ENCODE measurements at regions not wholly inside any gene's neighbourhood (a gene's known extent, or its start where the extent isn't known, plus 50 kb on each side); places are given as distances from the start of the nearest gene placed in this dataset.

DNA sequence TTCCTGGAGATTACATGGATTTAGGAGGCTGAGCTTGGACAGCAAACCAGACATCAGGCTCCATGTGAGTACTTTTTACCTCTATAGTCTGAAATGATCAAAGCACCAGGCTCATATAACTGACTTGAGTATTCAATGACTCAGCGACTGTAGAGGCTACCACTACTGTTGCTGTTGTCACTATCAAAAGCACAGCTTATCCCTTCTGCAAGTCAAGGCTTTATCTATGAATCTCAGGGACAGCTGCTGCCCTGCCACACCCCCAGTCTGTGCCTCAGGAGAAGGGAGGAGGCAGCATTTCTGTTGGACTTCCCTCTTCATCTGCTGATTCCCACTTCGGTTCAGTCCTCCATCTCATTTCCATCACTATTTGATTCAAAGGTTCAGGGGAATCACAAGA lies 80.5 kb upstream of the CNR1 start:
- Histone ChIP-seq H3K79me2 (ENCODE audit: low read length) (no peaks in the 10 kb centered on the region), H3K36me3 (replicated peaks; ENCODE audit: insufficient read depth, low read length) (no peaks in the 10 kb centered on the region), H3K9me2 (replicated peaks; ENCODE audit: insufficient read depth, low read length) (no peaks in the 10 kb centered on the region), H3F3A (ENCODE audit: insufficient read depth, low read length) (no peaks in the 10 kb centered on the region), H3K4me2 (ENCODE audit: low read depth, low read length) (no peak overlapping the region), H3K4me3 (ENCODE audit: low read length) (no peak overlapping the region), H3K4me1 (ENCODE audit: low read length) (no peaks in the 10 kb centered on the region), H3K27ac (ENCODE audit: low read length) (no peak overlapping the region), H3K9ac (ENCODE audit: low read length) (no peak overlapping the region), H3K27me3 (replicated peaks; ENCODE audit: insufficient read depth, low read length) (no peaks in the 10 kb centered on the region), H3K9me3 (replicated peaks; ENCODE audit: insufficient read depth, low read length) (no peaks in the 10 kb centered on the region), H2AFZ (ENCODE audit: low read length) (no peak overlapping the region), H4K20me1 (ENCODE audit: insufficient read depth, low read length) (no peaks in the 10 kb centered on the region)
- no peak for DNase-seq
- TF ChIP-seq, protein P1, sequence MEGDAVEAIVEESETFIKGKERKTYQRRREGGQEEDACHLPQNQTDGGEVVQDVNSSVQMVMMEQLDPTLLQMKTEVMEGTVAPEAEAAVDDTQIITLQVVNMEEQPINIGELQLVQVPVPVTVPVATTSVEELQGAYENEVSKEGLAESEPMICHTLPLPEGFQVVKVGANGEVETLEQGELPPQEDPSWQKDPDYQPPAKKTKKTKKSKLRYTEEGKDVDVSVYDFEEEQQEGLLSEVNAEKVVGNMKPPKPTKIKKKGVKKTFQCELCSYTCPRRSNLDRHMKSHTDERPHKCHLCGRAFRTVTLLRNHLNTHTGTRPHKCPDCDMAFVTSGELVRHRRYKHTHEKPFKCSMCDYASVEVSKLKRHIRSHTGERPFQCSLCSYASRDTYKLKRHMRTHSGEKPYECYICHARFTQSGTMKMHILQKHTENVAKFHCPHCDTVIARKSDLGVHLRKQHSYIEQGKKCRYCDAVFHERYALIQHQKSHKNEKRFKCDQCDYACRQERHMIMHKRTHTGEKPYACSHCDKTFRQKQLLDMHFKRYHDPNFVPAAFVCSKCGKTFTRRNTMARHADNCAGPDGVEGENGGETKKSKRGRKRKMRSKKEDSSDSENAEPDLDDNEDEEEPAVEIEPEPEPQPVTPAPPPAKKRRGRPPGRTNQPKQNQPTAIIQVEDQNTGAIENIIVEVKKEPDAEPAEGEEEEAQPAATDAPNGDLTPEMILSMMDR (IDR thresholded peaks at IDR 0.05; ENCODE audit: low read length): no peak
- TF ChIP-seq EZH2 (optimal IDR thresholded peaks at IDR 0.05; ENCODE audit: low read depth, low read length): no peak
- TF ChIP-seq EZH2phosphoT487 (IDR thresholded peaks at IDR 0.05; ENCODE audit: low read length): no peak

DNA sequence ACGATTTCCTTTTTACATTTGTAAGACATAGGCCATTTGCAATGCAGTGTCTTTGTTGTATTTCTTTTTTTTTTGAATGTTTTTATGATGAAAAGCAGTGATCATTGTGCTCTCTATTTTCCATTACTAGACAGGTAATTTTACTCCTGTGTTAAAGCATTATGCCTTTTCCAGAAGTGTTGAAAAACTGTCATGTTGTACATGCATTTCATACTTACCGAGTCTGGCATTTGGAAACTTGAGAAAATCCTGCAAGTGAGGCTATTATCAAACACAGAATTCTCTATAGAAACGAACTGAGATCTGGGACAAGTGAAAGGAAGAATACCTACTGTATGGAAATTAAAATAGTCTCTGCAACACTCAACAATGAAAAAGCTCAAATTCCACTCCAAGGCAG lies 78.6 kb upstream of the CNR1 start:
- Histone ChIP-seq H2AFZ (ENCODE audit: low read length) (no peak overlapping the region), H3K9me2 (replicated peaks; ENCODE audit: insufficient read depth, low read length) (no peaks in the 10 kb centered on the region), H3K9me3 (replicated peaks; ENCODE audit: insufficient read depth, low read length) (no peaks in the 10 kb centered on the region), H3K27me3 (replicated peaks; ENCODE audit: insufficient read depth, low read length) (no peaks in the 10 kb centered on the region), H3K36me3 (replicated peaks; ENCODE audit: insufficient read depth, low read length) (no peaks in the 10 kb centered on the region), H3F3A (ENCODE audit: insufficient read depth, low read length) (no peaks in the 10 kb centered on the region), H3K79me2 (ENCODE audit: low read length) (no peaks in the 10 kb centered on the region), H4K20me1 (ENCODE audit: insufficient read depth, low read length) (no peaks in the 10 kb centered on the region), H3K27ac (ENCODE audit: low read length) (no peak overlapping the region), H3K4me1 (ENCODE audit: low read length) (no peaks in the 10 kb centered on the region), H3K4me2 (ENCODE audit: low read depth, low read length) (no peak overlapping the region), H3K4me3 (ENCODE audit: low read length) (no peak overlapping the region), H3K9ac (ENCODE audit: low read length) (no peak overlapping the region)
- TF ChIP-seq EZH2phosphoT487 (IDR thresholded peaks at IDR 0.05; ENCODE audit: low read length): no peak
- no peak for TF ChIP-seq EZH2 (optimal IDR thresholded peaks at IDR 0.05; ENCODE audit: low read depth, low read length)
- TF ChIP-seq, protein P1 (IDR thresholded peaks at IDR 0.05; ENCODE audit: low read length): no peak
- no peak for DNase-seq

DNA sequence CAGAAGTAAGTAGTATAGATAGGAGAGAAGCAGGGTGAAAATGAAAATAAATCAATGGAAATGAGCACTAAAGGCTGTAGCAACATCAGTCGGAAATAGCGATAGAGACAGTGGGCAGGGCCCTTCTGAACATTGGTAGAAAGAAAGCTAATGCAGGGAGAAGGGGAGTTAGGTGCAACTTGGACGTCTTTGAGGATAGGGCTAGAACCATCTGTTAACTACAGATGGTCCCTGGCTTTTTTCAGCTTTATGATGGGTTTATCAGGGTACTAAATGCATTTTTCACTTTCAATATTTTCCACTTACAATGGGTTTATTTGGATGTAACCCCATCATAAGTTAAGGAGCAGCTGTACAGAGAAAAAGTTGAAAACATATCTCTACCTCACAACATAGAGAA lies 72.8 kb upstream of the CNR1 start:
- Histone ChIP-seq H3K4me2 (ENCODE audit: low read depth, low read length) (no peak overlapping the region), H3K9me3 (replicated peaks; ENCODE audit: insufficient read depth, low read length) (no peaks in the 10 kb centered on the region), H3F3A (ENCODE audit: insufficient read depth, low read length) (no peaks in the 10 kb centered on the region), H3K4me1 (ENCODE audit: low read length) (no peaks in the 10 kb centered on the region), H2AFZ (ENCODE audit: low read length) (no peak overlapping the region), H3K4me3 (ENCODE audit: low read length) (no peak overlapping the region), H3K27ac (ENCODE audit: low read length) (no peak overlapping the region), H3K9me2 (replicated peaks; ENCODE audit: insufficient read depth, low read length) (no peaks in the 10 kb centered on the region), H4K20me1 (ENCODE audit: insufficient read depth, low read length) (no peaks in the 10 kb centered on the region), H3K79me2 (ENCODE audit: low read length) (no peaks in the 10 kb centered on the region), H3K36me3 (replicated peaks; ENCODE audit: insufficient read depth, low read length) (no peaks in the 10 kb centered on the region), H3K27me3 (replicated peaks; ENCODE audit: insufficient read depth, low read length) (no peaks in the 10 kb centered on the region), H3K9ac (ENCODE audit: low read length) (no peak overlapping the region)
- DNase-seq: no peak
- TF ChIP-seq EZH2 (optimal IDR thresholded peaks at IDR 0.05; ENCODE audit: low read depth, low read length) (no peak), EZH2phosphoT487 (IDR thresholded peaks at IDR 0.05; ENCODE audit: low read length) (no peak)
- TF ChIP-seq, protein P1 (IDR thresholded peaks at IDR 0.05; ENCODE audit: low read length): no peak

Data from MM.1S (cell line).